Stomach (tissue), 8 donors: ENCODE measurements at regions not wholly inside any gene's neighbourhood (a gene's known extent, or its start where the extent isn't known, plus 50 kb on each side); places are given as distances from the start of the nearest gene placed in this dataset.

Experiments
- DNase-seq, 2 donors: peaks; one replicate each; pipeline versions ENCODE4 v3.0.0 to v3.0.0-alpha.2; 2013 to 2019
- H3K27ac ChIP-seq, 5 donors: fragments of 200-600 bp in 4 of 5; sonication (generic) in 4 of 5; one replicate each; pipeline ENCODE4 v1.5.1; 2013 to 2019; ENCODE audit warnings: mild to moderate bottlenecking in 1 of 5, moderate library complexity in 1 of 5
- H3K27me3 ChIP-seq, 3 donors: fragments of 200-600 bp; sonication (generic); one replicate each; pipeline ENCODE4 v1.5.1; 2017 to 2019; ENCODE audit warnings: mixed run types in 1 of 3
- H3K36me3 ChIP-seq, 4 donors: fragments of 200-600 bp; sonication (generic); 1 replicate in 3 of 4; 2 replicates in 1 of 4; pipeline ENCODE4 v1.5.1; 2016 to 2019
- H3K4me1 ChIP-seq, 4 donors: fragments of 200-600 bp; sonication (generic); one replicate each; pipeline ENCODE4 v1.5.1; 2016 to 2019
- H3K4me3 ChIP-seq, 4 donors: fragments of 200-600 bp; sonication (generic) in 3 of 4; one replicate each; pipeline ENCODE4 v1.5.1; 2016 to 2019; ENCODE audit warnings: mild to moderate bottlenecking in 1 of 4
- H3K9me3 ChIP-seq, 4 donors: fragments of 200-600 bp; sonication (generic); one replicate each; pipeline ENCODE4 v1.5.1; 2016 to 2019
- CTCF ChIP-seq, 7 experiments: fragments of 450-650 bp in 4 of 7; fragments of 200-600 bp in 3 of 7; sonication (generic) in 3 of 7; IDR thresholded peaks; one replicate each; pipeline ENCODE4 v1.5.1; 2016 to 2019; ENCODE audit warnings: antibody characterized with exemption in 7 of 7, control low read depth in 2 of 7, mild to moderate bottlenecking in 1 of 7
- EP300 ChIP-seq: sonication (generic); formaldehyde crosslinking; IDR thresholded peaks from one replicate; pipeline ENCODE4 v1.6.1; 2017; ENCODE audit warnings: antibody characterized with exemption
- POLR2A ChIP-seq, 4 donors: fragments of 450-650 bp; IDR thresholded peaks; one replicate each; pipeline ENCODE4 v1.6.1; 2016; ENCODE audit warnings: antibody characterized with exemption in 4 of 4, control low read depth in 2 of 4, mild to moderate bottlenecking in 1 of 4, moderate library complexity in 1 of 4
- POLR2AphosphoS5 ChIP-seq, 3 donors: sonication (generic); formaldehyde crosslinking; IDR thresholded peaks; one replicate each; pipeline ENCODE4 v1.6.1; 2016; ENCODE audit warnings: antibody characterized with exemption in 3 of 3
- WGBS, 5 donors: extraction: QIAGEN DNeasy Blood & Tissue Kit in 3 of 5; methylation state at CpG; one replicate each; pipeline versions ENCODE4 v1.1.5 to v1.1.7; 2013 to 2018; 5-methylcytosine and 5-hydroxymethylcytosine counted together
- intact Hi-C: fragments of 100-400 bp; cut with DNase I; formaldehyde crosslinking; loops from one replicate; pipeline ENCODE4 v1.15.1; 2023; ENCODE audit warnings: low total_unique reads
- donor health status: healthy with polysubstance abuse.
- donor health status: Bipolar disorder and iron deficiency.
- donor health status: healthy.

GRCh38 chr2:30310371-30310770, 79.0 kb downstream of the LBH start:
- TF ChIP-seq POLR2A (IDR thresholded peaks at IDR 0.05) (no peak), POLR2AphosphoS5 (IDR thresholded peaks at IDR 0.05) (no peak), EP300 (no peak), CTCF (IDR thresholded peaks at IDR 0.05) (no peak)
- intact Hi-C loops: no loop called here
- Histone ChIP-seq H3K27me3 (no peaks in the 10 kb centered on the region), H3K9me3 (no peaks in the 10 kb centered on the region), H3K4me3 (no peak overlapping the region), H3K36me3 (no peaks in the 10 kb centered on the region), H3K27ac (no peak overlapping the region), H3K4me1 (no peaks in the 10 kb centered on the region)
- 89 to 93% (median 91%) methylated on average over 5 of the region's 5 CpGs for WGBS, 5 donors
- no peak for DNase-seq

- Histone ChIP-seq H3K9me3 (no peaks in the 10 kb centered on the region), H3K27me3 (no peaks in the 10 kb centered on the region), H3K4me3 (no peak overlapping the region), H3K4me1 (no peaks in the 10 kb centered on the region), H3K27ac (no peak overlapping the region), H3K36me3 (no peaks in the 10 kb centered on the region)
- intact Hi-C loops: no loop called here
- no peak for DNase-seq
- 73 to 81% (median 79%) methylated on average over 5 of the region's 5 CpGs for WGBS, 5 donors
- TF ChIP-seq POLR2AphosphoS5 (IDR thresholded peaks at IDR 0.05) (no peak), CTCF (IDR thresholded peaks at IDR 0.05) (no peak), POLR2A (IDR thresholded peaks at IDR 0.05) (no peak), EP300 (no peak)
These were observed 79.6 kb downstream of the LBH start for GRCh38 chr2:30310955-30311354.

GRCh38 chr2:30311711-30312110, 80.4 kb downstream of the LBH start:
- H3K4me3 ChIP-seq: no peak overlapping the region
- no peak for DNase-seq
- H3K27me3 ChIP-seq: no peaks in the 10 kb centered on the region
- no peaks in the 10 kb centered on the region for H3K9me3 ChIP-seq
- no peak for TF ChIP-seq CTCF (IDR thresholded peaks at IDR 0.05)
- TF ChIP-seq POLR2A (IDR thresholded peaks at IDR 0.05): no peak
- TF ChIP-seq POLR2AphosphoS5 (IDR thresholded peaks at IDR 0.05): no peak
- no peak for TF ChIP-seq EP300
- H3K36me3 ChIP-seq: no peaks in the 10 kb centered on the region
- no peak overlapping the region for H3K27ac ChIP-seq
- H3K4me1 ChIP-seq: no peaks in the 10 kb centered on the region
- WGBS, 5 donors: 85 to 95% (median 93%) methylated on average over 2 of the region's 2 CpGs
- intact Hi-C loops: no loop called here

GRCh38 chr2:30312916-30313315, 81.6 kb downstream of the LBH start:
- H3K4me1 ChIP-seq: no peaks in the 10 kb centered on the region
- TF ChIP-seq CTCF (IDR thresholded peaks at IDR 0.05) (no peak), EP300 (no peak), POLR2A (IDR thresholded peaks at IDR 0.05) (no peak), POLR2AphosphoS5 (IDR thresholded peaks at IDR 0.05) (no peak)
- no peaks in the 10 kb centered on the region for H3K9me3 ChIP-seq
- 88 to 100% (median 95%) methylated on average over 1 of the region's 1 CpG for WGBS, 5 donors
- intact Hi-C loops: no loop called here
- no peaks in the 10 kb centered on the region for H3K36me3 ChIP-seq
- DNase-seq: no peak
- no peaks in the 10 kb centered on the region for H3K27me3 ChIP-seq
- no peak overlapping the region for H3K27ac ChIP-seq
- no peak overlapping the region for H3K4me3 ChIP-seq
